Nephron (organoid): ENCODE measurements at regions not wholly inside any gene's neighbourhood (a gene's known extent, or its start where the extent isn't known, plus 50 kb on each side); places are given as distances from the start of the nearest gene placed in this dataset.

ENCODE experiments used
- H3K27ac Mint-ChIP-seq, 3 experiments: 2 replicates each; pipeline ENCODE4 v1.8.0; 2020; ENCODE audit warnings: mixed read lengths in 3 of 3, mild to moderate bottlenecking in 2 of 3, moderate library complexity in 1 of 3
- H3K27me3 Mint-ChIP-seq: 2 replicates; pipeline ENCODE4 v1.8.0; 2021; ENCODE audit warnings: low read depth, mild to moderate bottlenecking, moderate library complexity, mixed read lengths
- H3K36me3 Mint-ChIP-seq: 2 replicates; pipeline ENCODE4 v1.8.0; 2020; ENCODE audit warnings: low read depth, mixed read lengths
- H3K4me1 Mint-ChIP-seq: 2 replicates; pipeline ENCODE4 v1.8.0; 2020; ENCODE audit warnings: mixed read lengths
- H3K4me3 Mint-ChIP-seq, 3 experiments: 2 replicates each; pipeline ENCODE4 v1.8.0; 2020; ENCODE audit warnings: mild to moderate bottlenecking in 3 of 3, mixed read lengths in 3 of 3, moderate library complexity in 2 of 3
- H3K9me3 Mint-ChIP-seq: 2 replicates; pipeline ENCODE4 v1.8.0; 2020; ENCODE audit warnings: mixed read lengths
- CTCF ChIP-seq, 3 experiments: fragments of 200-600 bp; sonication (generic); IDR thresholded peaks; one replicate each; pipeline ENCODE4 v1.5.0; 2021; ENCODE audit warnings: antibody characterized with exemption in 3 of 3; ENCODE audit not compliant: unreplicated experiment in 3 of 3

GRCh38 chr5:165712011-165712410, 2206.6 kb downstream of the MAT2B start:
- H3K27me3 Mint-ChIP-seq = no peaks in the 10 kb centered on the region
- no peaks in the 10 kb centered on the region for H3K36me3 Mint-ChIP-seq
- no peak overlapping the region for H3K27ac Mint-ChIP-seq
- no peaks in the 10 kb centered on the region for H3K9me3 Mint-ChIP-seq
- no peak overlapping the region for H3K4me3 Mint-ChIP-seq
- H3K4me1 Mint-ChIP-seq = peaks cover 5% of the 10 kb centered on the region
- TF ChIP-seq CTCF (IDR thresholded peaks at IDR 0.05; ENCODE audit: unreplicated experiment in 3 of 3) = no peak

DNA sequence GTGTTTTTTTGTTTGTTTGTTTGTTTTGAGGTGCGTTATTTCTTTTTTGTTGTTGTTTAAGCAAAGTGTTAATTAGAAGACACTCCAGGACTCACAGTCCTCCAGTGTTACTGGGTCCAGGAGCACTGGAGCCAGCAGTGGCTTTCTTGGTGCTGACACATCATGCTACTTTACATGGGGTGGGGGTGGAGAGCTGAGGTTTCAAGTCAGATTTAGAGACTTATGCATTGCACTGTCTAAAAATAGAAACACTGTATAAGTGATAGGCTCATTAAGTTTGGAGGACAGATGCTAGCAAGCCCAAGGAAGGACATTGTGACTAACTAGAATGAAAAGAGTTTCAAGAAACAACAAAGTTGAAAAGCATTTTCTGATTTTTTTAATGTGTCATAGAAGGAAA, 2209.2 kb downstream of the MAT2B start:
- Mint-ChIP-seq H3K27ac (no peak overlapping the region), H3K9me3 (no peaks in the 10 kb centered on the region), H3K27me3 (no peaks in the 10 kb centered on the region), H3K4me3 (no peak overlapping the region), H3K4me1 (peaks cover 5% of the 10 kb centered on the region), H3K36me3 (no peaks in the 10 kb centered on the region)
- TF ChIP-seq CTCF (IDR thresholded peaks at IDR 0.05; ENCODE audit: unreplicated experiment in 3 of 3) = no peak

DNA sequence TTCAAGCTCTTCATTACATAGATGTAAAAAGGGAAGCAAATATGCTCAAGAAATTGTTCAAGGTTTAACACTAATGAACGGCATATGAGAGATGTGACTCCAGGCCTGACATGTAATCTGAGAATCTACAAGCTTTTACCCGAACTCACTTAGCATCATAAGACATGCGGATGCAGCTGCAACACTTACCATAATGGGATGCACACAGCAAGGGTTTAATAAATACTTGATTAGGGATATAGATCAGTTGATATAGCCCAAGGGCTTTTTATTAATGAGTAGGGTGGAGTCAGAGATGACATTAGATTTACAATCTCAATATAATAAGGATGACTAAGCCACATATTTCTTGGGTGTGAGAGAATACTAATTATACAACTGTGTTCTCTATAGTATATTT, 2215.5 kb downstream of the MAT2B start:
- TF ChIP-seq CTCF (IDR thresholded peaks at IDR 0.05; ENCODE audit: unreplicated experiment in 3 of 3) = no peak
- H3K27me3 Mint-ChIP-seq = no peaks in the 10 kb centered on the region
- no peak overlapping the region for H3K4me3 Mint-ChIP-seq
- H3K9me3 Mint-ChIP-seq = no peaks in the 10 kb centered on the region
- no peak overlapping the region for H3K27ac Mint-ChIP-seq
- H3K4me1 Mint-ChIP-seq = no peaks in the 10 kb centered on the region
- no peaks in the 10 kb centered on the region for H3K36me3 Mint-ChIP-seq

DNA sequence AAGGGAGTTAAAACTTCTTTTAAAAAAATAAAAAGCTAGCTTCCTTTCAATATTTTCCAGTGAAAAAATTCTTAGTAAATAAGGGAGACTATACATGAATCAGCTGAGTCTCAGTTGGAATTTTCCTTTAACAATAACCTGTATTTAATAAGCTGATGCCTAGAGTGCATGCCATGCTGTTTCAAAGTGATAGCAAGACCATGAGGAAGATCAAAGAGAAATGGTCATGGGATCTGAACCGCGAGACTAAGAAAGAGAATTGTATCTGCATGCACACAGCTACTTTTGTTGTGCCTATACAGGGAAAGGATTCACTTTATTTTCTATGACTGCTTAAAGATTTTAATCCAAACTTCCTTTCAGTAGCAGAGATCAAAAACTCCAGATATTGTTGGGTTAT, 2217.0 kb downstream of the MAT2B start:
- no peak overlapping the region for H3K4me3 Mint-ChIP-seq
- no peaks in the 10 kb centered on the region for H3K36me3 Mint-ChIP-seq
- peak overlapping the region in 1 of 3 experiments; percentile 19 for H3K27ac Mint-ChIP-seq
- H3K9me3 Mint-ChIP-seq = no peaks in the 10 kb centered on the region
- no peaks in the 10 kb centered on the region for H3K27me3 Mint-ChIP-seq
- no peaks in the 10 kb centered on the region for H3K4me1 Mint-ChIP-seq
- no peak for TF ChIP-seq CTCF (IDR thresholded peaks at IDR 0.05; ENCODE audit: unreplicated experiment in 3 of 3)

GRCh38 chr5:165723931-165724330, 2218.5 kb downstream of the MAT2B start:
- H3K9me3 Mint-ChIP-seq = no peaks in the 10 kb centered on the region
- TF ChIP-seq CTCF (IDR thresholded peaks at IDR 0.05; ENCODE audit: unreplicated experiment in 3 of 3) = no peak

DNA sequence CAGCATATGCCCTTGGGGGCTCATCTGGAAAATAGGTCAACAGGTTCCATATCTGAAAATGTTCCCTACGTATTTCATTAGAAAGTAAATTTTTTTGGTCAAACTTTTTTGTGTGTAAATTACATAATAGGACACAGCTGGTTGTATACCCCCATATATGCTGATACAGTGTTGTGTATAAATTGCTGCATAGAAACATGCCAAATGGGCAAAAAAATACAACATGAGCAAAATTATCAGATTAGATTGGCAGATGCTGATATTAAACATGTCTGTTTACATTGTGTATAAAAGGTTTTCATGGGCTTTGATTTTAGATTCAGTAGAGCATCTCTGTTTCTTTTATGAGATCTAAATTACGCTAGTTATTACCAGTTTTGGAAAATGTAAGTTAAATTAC, 2223.0 kb downstream of the MAT2B start:
- Mint-ChIP-seq H3K27me3 (no peaks in the 10 kb centered on the region), H3K36me3 (no peaks in the 10 kb centered on the region), H3K27ac (no peak overlapping the region), H3K9me3 (peaks cover 4% of the 10 kb centered on the region), H3K4me3 (no peak overlapping the region), H3K4me1 (no peaks in the 10 kb centered on the region)
- TF ChIP-seq CTCF (IDR thresholded peaks at IDR 0.05; ENCODE audit: unreplicated experiment in 3 of 3) = no peak

More at GRCh38 chr5:165723931-165724330, 2218.5 kb downstream of the MAT2B start:
- no peaks in the 10 kb centered on the region for H3K4me1 Mint-ChIP-seq
- no peaks in the 10 kb centered on the region for H3K27me3 Mint-ChIP-seq
- no peaks in the 10 kb centered on the region for H3K36me3 Mint-ChIP-seq
- H3K27ac Mint-ChIP-seq = no peak overlapping the region
- H3K4me3 Mint-ChIP-seq = no peak overlapping the region
